Lower leg skin (tissue), 3 donors: ENCODE measurements at regions not wholly inside any gene's neighbourhood (a gene's known extent, or its start where the extent isn't known, plus 50 kb on each side); places are given as distances from the start of the nearest gene placed in this dataset.
"Not testable (repeated sequence)": the region's sequence is repeated elsewhere in the genome, so short reads cannot be mapped to it uniquely, and the experiment has no call there.

Experiments
- POLR2A ChIP-seq, 2 donors: fragments of 450-650 bp; IDR thresholded peaks; one replicate each; pipeline ENCODE4 v1.6.1; 2016 to 2017; ENCODE audit warnings: antibody characterized with exemption in 2 of 2, mild to moderate bottlenecking in 1 of 2, moderate library complexity in 1 of 2
- TF ChIP-seq, protein P1 (sequence below), 3 donors: fragments of 450-650 bp; IDR thresholded peaks; one replicate each; pipeline ENCODE4 v1.5.1; 2016; ENCODE audit warnings: antibody characterized with exemption in 3 of 3, mild to moderate bottlenecking in 3 of 3, moderate library complexity in 2 of 3

- TF ChIP-seq, protein P1, sequence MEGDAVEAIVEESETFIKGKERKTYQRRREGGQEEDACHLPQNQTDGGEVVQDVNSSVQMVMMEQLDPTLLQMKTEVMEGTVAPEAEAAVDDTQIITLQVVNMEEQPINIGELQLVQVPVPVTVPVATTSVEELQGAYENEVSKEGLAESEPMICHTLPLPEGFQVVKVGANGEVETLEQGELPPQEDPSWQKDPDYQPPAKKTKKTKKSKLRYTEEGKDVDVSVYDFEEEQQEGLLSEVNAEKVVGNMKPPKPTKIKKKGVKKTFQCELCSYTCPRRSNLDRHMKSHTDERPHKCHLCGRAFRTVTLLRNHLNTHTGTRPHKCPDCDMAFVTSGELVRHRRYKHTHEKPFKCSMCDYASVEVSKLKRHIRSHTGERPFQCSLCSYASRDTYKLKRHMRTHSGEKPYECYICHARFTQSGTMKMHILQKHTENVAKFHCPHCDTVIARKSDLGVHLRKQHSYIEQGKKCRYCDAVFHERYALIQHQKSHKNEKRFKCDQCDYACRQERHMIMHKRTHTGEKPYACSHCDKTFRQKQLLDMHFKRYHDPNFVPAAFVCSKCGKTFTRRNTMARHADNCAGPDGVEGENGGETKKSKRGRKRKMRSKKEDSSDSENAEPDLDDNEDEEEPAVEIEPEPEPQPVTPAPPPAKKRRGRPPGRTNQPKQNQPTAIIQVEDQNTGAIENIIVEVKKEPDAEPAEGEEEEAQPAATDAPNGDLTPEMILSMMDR (IDR thresholded peaks at IDR 0.05): not testable (repeated sequence)
- not testable (repeated sequence) for TF ChIP-seq POLR2A (IDR thresholded peaks at IDR 0.05)
These were observed 571.6 kb downstream of the KCNA4 start for GRCh38 chr11:29445191-29445590.
